GM23248 (cell line): ENCODE measurements at regions not wholly inside any gene's neighbourhood (a gene's known extent, or its start where the extent isn't known, plus 50 kb on each side); places are given as distances from the start of the nearest gene placed in this dataset.
A peak's percentile ranks its signal among the peaks of the same experiment; 100 is the strongest.

ENCODE experiments used
- DNase-seq: peaks from one replicate; pipeline ENCODE4 v3.0.0-alpha.2; 2015
- H2AFZ ChIP-seq: fragments of 200-600 bp; sonication (generic); 2 replicates; pipeline ENCODE4 v1.6.1; 2016; ENCODE audit warnings: antibody characterized with exemption
- H3F3A ChIP-seq: fragments of 200-600 bp; sonication (generic); 2 replicates; pipeline ENCODE4 v1.6.1; 2016; ENCODE audit warnings: mild to moderate bottlenecking, antibody characterized with exemption, mixed run types; ENCODE audit not compliant: insufficient read depth
- H3K27ac ChIP-seq: fragments of 200-600 bp; sonication (generic); 2 replicates; pipeline ENCODE4 v1.5.1; 2016; ENCODE audit warnings: mild to moderate bottlenecking
- H3K27me3 ChIP-seq: fragments of 200-600 bp; sonication (generic); replicated peaks from 2 replicates; pipeline ENCODE4 v1.6.1; 2016; ENCODE audit warnings: mild to moderate bottlenecking; ENCODE audit not compliant: insufficient read depth
- H3K36me3 ChIP-seq: fragments of 200-600 bp; sonication (generic); 2 replicates; pipeline ENCODE4 v1.6.1; 2016; ENCODE audit warnings: low read depth, mild to moderate bottlenecking
- H3K4me1 ChIP-seq: fragments of 200-600 bp; sonication (generic); 2 replicates; pipeline ENCODE4 v1.6.1; 2016; ENCODE audit warnings: mild to moderate bottlenecking; ENCODE audit not compliant: insufficient read depth
- H3K4me2 ChIP-seq: fragments of 200-600 bp; sonication (generic); one replicate; pipeline ENCODE4 v1.6.1; 2016; ENCODE audit warnings: mild to moderate bottlenecking; ENCODE audit not compliant: unreplicated experiment
- H3K4me3 ChIP-seq: fragments of 200-600 bp; sonication (generic); 2 replicates; pipeline ENCODE4 v1.5.1; 2016; ENCODE audit warnings: mild to moderate bottlenecking
- H3K79me2 ChIP-seq: fragments of 200-600 bp; sonication (generic); 2 replicates; pipeline ENCODE4 v1.6.1; 2016; ENCODE audit warnings: mild to moderate bottlenecking; ENCODE audit not compliant: insufficient read depth
- H3K9ac ChIP-seq: fragments of 200-600 bp; sonication (generic); 2 replicates; pipeline ENCODE4 v1.6.1; 2016; ENCODE audit warnings: mild to moderate bottlenecking
- H3K9me2 ChIP-seq: fragments of 200-600 bp; sonication (generic); 2 replicates; pipeline ENCODE4 v1.6.1; 2016; ENCODE audit warnings: mixed run types, mild to moderate bottlenecking, moderate library complexity; ENCODE audit not compliant: insufficient read depth
- H3K9me3 ChIP-seq: fragments of 200-600 bp; sonication (generic); one replicate; pipeline ENCODE4 v1.6.1; 2017; ENCODE audit warnings: low read depth
- H4K20me1 ChIP-seq: fragments of 200-600 bp; sonication (generic); 2 replicates; pipeline ENCODE4 v1.6.0; 2016; ENCODE audit not compliant: insufficient read depth
- EZH2 ChIP-seq: fragments of 200-600 bp; sonication (generic); IDR thresholded peaks from 2 replicates; pipeline ENCODE4 v1.6.1; 2018; ENCODE audit warnings: antibody characterized with exemption, mild to moderate bottlenecking; ENCODE audit not compliant: insufficient read depth, poor library complexity, severe bottlenecking
- EZH2phosphoT487 ChIP-seq: fragments of 200-600 bp; sonication (generic); IDR thresholded peaks from 2 replicates; pipeline ENCODE4 v1.6.1; 2018; ENCODE audit warnings: antibody characterized with exemption, moderate library complexity, mild to moderate bottlenecking, low read depth; ENCODE audit not compliant: insufficient read depth
- WGBS, 2 experiments: methylation state at CpG; one replicate each; pipeline ENCODE4 v1.1.6; 2015 to 2017; ENCODE audit warnings: low lambda C conversion rate in 2 of 2, low coverage in 1 of 2; ENCODE audit errors: missing lambda C conversion rate in 2 of 2; 5-methylcytosine and 5-hydroxymethylcytosine counted together
- in situ Hi-C: fragments of 300-500 bp; cut with MboI; formaldehyde crosslinking; loops from 2 replicates; pipeline ENCODE4 v1.15.0; 2020

GRCh38 chrX:109795682-109796081, 62.6 kb upstream of the ACSL4 start:
- H3F3A ChIP-seq: no peaks in the 10 kb centered on the region
- H3K9me2 ChIP-seq: no peaks in the 10 kb centered on the region
- H3K27ac ChIP-seq: no peak overlapping the region
- no peak overlapping the region for H3K4me3 ChIP-seq
- TF ChIP-seq EZH2phosphoT487 (no peak), EZH2 (no peak)
- H3K27me3 ChIP-seq: no peaks in the 10 kb centered on the region
- H3K79me2 ChIP-seq: no peaks in the 10 kb centered on the region
- no peaks in the 10 kb centered on the region for H4K20me1 ChIP-seq
- 93 to 98% methylated on average over 4 of the region's 4 CpGs for WGBS, 2 experiments
- no peaks in the 10 kb centered on the region for H3K4me1 ChIP-seq
- no peaks in the 10 kb centered on the region for H3K36me3 ChIP-seq
- no peak overlapping the region for H3K4me2 ChIP-seq
- no peak overlapping the region for H2AFZ ChIP-seq
- DNase-seq: no peak
- H3K9me3 ChIP-seq: no peaks in the 10 kb centered on the region
- no peak overlapping the region for H3K9ac ChIP-seq
- in situ Hi-C loops: no loop called here

- Histone ChIP-seq H2AFZ (no peak overlapping the region), H4K20me1 (no peaks in the 10 kb centered on the region)
- peak; percentile 11 for DNase-seq
Observed at GRCh38 chrX:109797311-109797975, 64.4 kb upstream of the ACSL4 start.

GRCh38 chrX:109812236-109812635, 79.2 kb upstream of the ACSL4 start:
- WGBS, 2 experiments: 91 to 92% methylated on average over 5 to 6 of the region's 6 CpGs

More at GRCh38 chrX:109797311-109797975, 64.4 kb upstream of the ACSL4 start:
- H3K4me3 ChIP-seq: no peak overlapping the region
- H3K4me2 ChIP-seq: no peak overlapping the region
- no peak overlapping the region for H3K9ac ChIP-seq
- H3K9me2 ChIP-seq: no peaks in the 10 kb centered on the region
- WGBS, 2 experiments: 40 to 42% methylated on average over 1 of the region's 1 CpG
- no peaks in the 10 kb centered on the region for H3K4me1 ChIP-seq
- no peaks in the 10 kb centered on the region for H3F3A ChIP-seq
- TF ChIP-seq EZH2phosphoT487: no peak
- TF ChIP-seq EZH2: no peak
- no peaks in the 10 kb centered on the region for H3K9me3 ChIP-seq
- no peak overlapping the region for H3K27ac ChIP-seq
- H3K79me2 ChIP-seq: no peaks in the 10 kb centered on the region
- no peaks in the 10 kb centered on the region for H3K36me3 ChIP-seq
- H3K27me3 ChIP-seq: no peaks in the 10 kb centered on the region
- in situ Hi-C loops: no loop called here

GRCh38 chrX:109813236-109813635, 80.2 kb upstream of the ACSL4 start:
- H3F3A ChIP-seq: no peaks in the 10 kb centered on the region
- H3K27ac ChIP-seq: no peak overlapping the region
- no peaks in the 10 kb centered on the region for H3K9me3 ChIP-seq
- H3K9ac ChIP-seq: no peak overlapping the region
- no peaks in the 10 kb centered on the region for H3K9me2 ChIP-seq
- H4K20me1 ChIP-seq: no peaks in the 10 kb centered on the region
- no peak for TF ChIP-seq EZH2
- TF ChIP-seq EZH2phosphoT487: no peak
- in situ Hi-C loops: no loop called here
- no peaks in the 10 kb centered on the region for H3K27me3 ChIP-seq
- H3K4me2 ChIP-seq: no peak overlapping the region
- H3K4me1 ChIP-seq: no peaks in the 10 kb centered on the region
- H3K36me3 ChIP-seq: no peaks in the 10 kb centered on the region
- no peaks in the 10 kb centered on the region for H3K79me2 ChIP-seq
- H3K4me3 ChIP-seq: no peak overlapping the region
- no peak for DNase-seq
- H2AFZ ChIP-seq: no peak overlapping the region

More at GRCh38 chrX:109812236-109812635, 79.2 kb upstream of the ACSL4 start:
- no peak for DNase-seq
- no peak overlapping the region for H2AFZ ChIP-seq
- no peak overlapping the region for H3K4me2 ChIP-seq
- in situ Hi-C loops: no loop called here
- H3K9me3 ChIP-seq: no peaks in the 10 kb centered on the region
- no peak overlapping the region for H3K27ac ChIP-seq
- no peaks in the 10 kb centered on the region for H3F3A ChIP-seq
- no peaks in the 10 kb centered on the region for H3K79me2 ChIP-seq
- H4K20me1 ChIP-seq: no peaks in the 10 kb centered on the region
- no peaks in the 10 kb centered on the region for H3K36me3 ChIP-seq
- no peak overlapping the region for H3K9ac ChIP-seq
- no peak for TF ChIP-seq EZH2
- no peak for TF ChIP-seq EZH2phosphoT487
- no peak overlapping the region for H3K4me3 ChIP-seq
- no peaks in the 10 kb centered on the region for H3K9me2 ChIP-seq
- H3K27me3 ChIP-seq: no peaks in the 10 kb centered on the region
- no peaks in the 10 kb centered on the region for H3K4me1 ChIP-seq

GRCh38 chrX:109818976-109819375, 85.9 kb upstream of the ACSL4 start:
- Histone ChIP-seq H4K20me1 (no peaks in the 10 kb centered on the region), H3K79me2 (no peaks in the 10 kb centered on the region), H3K9ac (no peak overlapping the region), H3K27ac (no peak overlapping the region), H3K9me3 (no peaks in the 10 kb centered on the region), H3K36me3 (no peaks in the 10 kb centered on the region), H3K27me3 (no peaks in the 10 kb centered on the region), H3K4me1 (no peaks in the 10 kb centered on the region; the same call in 1 of the 2 replicates), H3K9me2 (no peaks in the 10 kb centered on the region), H3K4me3 (no peak overlapping the region), H2AFZ (no peak overlapping the region), H3K4me2 (no peak overlapping the region), H3F3A (no peaks in the 10 kb centered on the region)
- in situ Hi-C loops: no loop called here
- WGBS, 2 experiments: 54 to 60% methylated on average over 4 of the region's 4 CpGs
- TF ChIP-seq EZH2 (no peak), EZH2phosphoT487 (no peak)
- DNase-seq: no peak
